ENCODE measurements at regions not wholly inside any gene's neighbourhood (a gene's known extent, or its start where the extent isn't known, plus 50 kb on each side); places are given as distances from the start of the nearest gene placed in this dataset.

GRCh38 chr5:51326844-51327243, 56.4 kb upstream of the ISL1 start:
- TF ChIP-seq, protein P1, sequence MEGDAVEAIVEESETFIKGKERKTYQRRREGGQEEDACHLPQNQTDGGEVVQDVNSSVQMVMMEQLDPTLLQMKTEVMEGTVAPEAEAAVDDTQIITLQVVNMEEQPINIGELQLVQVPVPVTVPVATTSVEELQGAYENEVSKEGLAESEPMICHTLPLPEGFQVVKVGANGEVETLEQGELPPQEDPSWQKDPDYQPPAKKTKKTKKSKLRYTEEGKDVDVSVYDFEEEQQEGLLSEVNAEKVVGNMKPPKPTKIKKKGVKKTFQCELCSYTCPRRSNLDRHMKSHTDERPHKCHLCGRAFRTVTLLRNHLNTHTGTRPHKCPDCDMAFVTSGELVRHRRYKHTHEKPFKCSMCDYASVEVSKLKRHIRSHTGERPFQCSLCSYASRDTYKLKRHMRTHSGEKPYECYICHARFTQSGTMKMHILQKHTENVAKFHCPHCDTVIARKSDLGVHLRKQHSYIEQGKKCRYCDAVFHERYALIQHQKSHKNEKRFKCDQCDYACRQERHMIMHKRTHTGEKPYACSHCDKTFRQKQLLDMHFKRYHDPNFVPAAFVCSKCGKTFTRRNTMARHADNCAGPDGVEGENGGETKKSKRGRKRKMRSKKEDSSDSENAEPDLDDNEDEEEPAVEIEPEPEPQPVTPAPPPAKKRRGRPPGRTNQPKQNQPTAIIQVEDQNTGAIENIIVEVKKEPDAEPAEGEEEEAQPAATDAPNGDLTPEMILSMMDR (IDR thresholded peaks at IDR 0.05; ENCODE audit: borderline replicate concordance, extremely low read depth, low read length, poor library complexity, severe bottlenecking) = no peak
- TF ChIP-seq EZH2 (IDR thresholded peaks at IDR 0.05; ENCODE audit: borderline replicate concordance, low read depth, low read length, severe bottlenecking) = no peak

All from DND-41 (cell line).